Fibroblast of skin of abdomen (primary cell): ENCODE measurements at regions not wholly inside any gene's neighbourhood (a gene's known extent, or its start where the extent isn't known, plus 50 kb on each side); places are given as distances from the start of the nearest gene placed in this dataset.

Experiments
- DNase-seq: peaks from one replicate; pipeline ENCODE4 v3.0.0-alpha.2; 2013

DNA sequence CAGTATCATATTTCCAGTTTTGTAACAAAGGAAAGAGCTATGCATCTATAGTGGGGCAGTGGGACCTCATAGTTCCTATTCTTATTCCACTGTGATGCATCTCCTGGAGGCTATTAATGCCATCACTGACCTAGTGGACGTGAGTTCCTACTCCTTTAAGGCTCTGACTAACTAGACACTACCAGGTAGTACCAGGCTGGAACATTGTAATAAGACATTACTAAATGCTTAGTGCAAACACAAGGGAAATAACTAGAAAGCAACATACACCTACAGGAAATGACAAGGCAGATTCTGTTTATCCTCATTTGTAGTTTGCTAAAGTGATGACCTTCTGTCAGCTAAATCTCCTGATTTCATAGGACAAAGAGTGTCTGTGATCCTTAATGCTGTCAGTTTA is 192.5 kb downstream of the POSTN start:
- DNase-seq: no peak

DNA sequence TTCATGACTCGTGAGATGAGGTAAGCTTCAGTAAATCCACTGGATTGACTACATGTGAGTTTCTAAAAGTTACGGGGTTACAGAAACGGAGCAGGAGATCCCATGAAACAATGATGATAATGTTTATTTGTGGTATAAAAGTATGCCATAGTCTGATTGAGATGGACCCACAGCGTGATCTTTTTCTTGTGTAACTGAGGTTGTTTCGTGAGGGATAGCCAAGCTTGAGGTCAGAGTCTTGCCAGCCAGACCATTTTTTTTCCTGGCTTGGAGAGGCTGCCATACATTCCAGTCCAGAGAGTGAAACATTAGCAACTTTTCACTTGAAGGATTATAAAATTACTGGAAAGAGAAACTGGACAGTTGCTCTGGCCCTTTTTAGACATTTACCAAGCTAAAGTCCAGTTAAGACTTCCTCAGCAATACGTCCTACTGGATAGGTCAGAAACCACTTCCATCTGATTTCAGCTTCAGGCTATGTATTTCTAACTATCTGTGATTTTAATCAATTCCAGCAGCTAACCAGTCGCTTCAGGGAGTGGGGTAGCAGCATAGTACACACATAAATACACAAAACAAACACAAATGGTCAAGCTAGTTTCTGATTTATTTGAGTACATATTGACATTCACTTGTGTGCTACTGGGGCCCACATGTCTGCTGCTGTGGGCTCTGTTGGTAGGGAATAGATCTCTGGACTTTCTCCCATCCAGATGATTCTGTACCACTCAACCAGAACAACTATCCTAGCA is 194.6 kb downstream of the POSTN start:
- DNase-seq: peak; percentile 92

DNA sequence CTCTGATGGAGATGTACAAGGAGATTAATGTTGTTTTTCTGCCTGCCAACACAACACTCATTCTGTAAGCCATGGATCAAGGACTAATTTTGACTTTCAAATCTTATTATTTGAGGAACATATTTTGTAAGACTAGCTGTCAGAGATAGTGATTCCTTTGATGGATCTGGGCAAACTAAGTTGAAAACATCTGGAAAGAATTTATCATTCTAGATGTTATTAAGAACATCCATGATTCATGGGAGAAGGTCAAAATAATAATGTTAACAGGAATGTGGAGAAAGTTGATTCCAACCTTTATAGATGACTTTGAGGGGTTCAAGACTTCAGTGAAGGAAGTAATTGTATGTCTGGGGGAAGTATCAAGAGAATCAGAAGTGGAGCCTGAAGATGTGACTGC is 196.8 kb downstream of the POSTN start:
- no peak for DNase-seq

DNA sequence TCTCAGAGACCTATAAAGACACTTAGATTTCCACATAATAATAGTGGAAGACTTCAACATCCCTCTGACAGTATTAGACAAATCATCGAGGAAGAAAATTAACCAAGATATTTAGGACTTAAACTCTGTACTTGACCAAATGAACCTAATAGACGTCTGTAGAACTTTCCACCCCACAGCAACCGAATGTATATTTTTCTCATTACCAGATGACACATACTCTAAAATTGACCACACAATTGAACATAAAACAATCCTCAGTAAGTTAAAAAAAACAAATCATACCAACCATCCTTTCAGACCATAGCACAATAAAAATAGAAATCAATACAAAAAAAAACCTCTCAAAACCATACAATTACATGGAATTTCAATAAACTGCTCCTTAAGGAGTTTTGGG is 201.0 kb downstream of the POSTN start:
- DNase-seq: no peak

DNA sequence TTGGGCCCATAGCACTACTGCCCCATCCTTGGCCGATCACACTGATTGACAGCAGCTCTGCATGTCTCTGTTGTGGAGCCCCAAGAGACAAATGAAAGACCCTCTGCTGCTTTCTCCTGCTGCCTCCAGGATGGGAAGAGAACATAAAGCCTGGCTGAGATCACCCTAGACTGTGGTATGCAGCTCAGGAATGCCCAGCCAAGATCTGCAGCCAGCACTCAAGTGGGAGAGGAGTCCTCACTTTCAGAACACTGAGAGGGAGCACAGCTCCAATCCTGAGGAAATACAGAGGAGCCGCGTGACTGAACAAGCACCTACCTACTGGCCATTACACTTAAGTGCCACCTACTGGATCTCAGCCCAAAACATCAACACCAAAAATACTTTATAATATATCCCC is 203.0 kb downstream of the POSTN start:
- no peak for DNase-seq

DNA sequence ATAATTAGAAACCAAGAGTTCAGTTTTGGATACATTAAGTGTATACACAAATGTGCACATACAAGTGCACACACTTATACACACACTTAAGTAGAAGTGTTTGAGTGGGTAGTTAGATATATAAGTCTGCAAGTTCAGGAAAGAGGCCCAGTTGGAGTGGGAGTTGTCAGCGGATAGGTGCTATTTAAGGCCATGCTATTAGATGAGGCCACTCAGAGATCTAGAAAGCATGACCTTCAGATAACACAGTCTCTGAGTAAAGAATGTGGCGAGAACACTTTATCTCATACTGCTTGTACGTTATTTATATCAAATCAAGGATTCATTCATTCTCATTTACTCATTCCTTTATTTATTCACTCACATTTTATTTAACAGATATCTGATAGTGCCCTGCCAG is 206.2 kb downstream of the POSTN start:
- DNase-seq: no peak

DNA sequence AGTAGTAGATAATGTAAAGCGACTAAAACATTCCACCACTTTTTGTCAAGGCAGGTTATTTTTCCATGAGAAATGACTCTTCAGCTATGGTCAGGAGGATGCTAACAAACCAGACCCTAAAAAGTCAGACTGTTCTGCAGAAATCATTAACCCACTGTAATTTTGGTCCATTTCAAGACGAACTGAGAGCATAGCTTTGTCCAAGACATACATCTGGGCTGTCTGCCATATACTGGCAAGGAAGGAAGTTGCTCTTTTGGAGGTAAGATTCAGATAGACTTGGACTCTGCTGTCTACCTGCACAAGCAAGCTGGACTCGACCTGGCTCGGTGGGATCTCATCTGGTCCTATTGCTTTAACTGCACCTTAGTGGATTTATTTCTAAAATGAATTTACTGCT is 207.8 kb downstream of the POSTN start:
- DNase-seq: no peak

DNA sequence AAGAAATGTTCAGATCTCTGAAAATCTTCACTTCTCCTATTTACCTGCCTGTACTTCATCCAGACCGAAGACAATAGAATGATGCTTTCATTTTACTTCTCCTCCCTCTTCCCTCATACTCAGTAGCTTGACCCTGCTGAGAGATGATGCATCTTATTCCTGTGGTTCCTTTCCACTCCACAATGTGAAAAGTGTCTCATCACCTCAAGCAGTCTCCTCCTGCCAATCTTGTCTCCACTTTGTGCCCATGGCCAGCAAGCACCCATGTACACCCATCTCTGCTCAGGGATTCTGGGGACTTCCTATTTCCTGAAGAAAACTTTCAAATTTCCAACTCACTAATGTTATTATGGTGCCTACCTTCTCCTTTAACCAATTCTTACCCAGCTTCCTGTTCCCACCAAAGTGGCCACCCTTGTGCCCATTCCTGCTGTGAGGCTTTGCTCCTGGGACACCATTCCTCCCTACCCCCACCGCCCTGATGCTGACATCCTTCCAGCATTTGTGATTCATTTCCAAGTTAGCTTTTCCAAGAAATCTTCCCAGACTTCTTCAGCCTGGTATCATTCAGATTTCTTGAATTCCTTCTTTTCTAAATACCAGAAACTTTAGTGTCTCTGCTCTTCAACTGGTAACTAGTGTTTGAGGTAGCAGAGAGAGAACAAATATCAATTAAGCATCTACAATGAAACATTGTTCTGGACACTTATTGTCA is 212.5 kb downstream of the POSTN start:
- peak; percentile 80 for DNase-seq

DNA sequence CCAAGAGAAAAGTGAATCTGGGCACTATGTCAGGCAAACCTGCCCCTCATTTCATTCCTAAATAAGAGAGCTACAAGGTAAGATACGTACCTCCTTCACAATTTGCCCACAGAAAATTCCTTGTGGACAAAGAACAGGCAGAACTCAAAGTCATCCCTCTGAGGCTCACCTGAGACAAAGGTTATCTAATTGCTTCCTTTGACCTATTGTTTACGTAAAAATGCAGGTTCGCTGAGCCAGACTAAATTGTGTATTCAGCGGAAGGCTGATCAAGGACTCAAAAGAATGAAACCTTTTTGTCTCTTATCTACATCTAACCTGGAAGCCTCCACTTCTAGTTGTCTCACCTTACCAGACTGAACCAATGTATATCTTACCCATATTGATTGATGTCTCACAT is 213.3 kb downstream of the POSTN start:
- no peak for DNase-seq

DNA sequence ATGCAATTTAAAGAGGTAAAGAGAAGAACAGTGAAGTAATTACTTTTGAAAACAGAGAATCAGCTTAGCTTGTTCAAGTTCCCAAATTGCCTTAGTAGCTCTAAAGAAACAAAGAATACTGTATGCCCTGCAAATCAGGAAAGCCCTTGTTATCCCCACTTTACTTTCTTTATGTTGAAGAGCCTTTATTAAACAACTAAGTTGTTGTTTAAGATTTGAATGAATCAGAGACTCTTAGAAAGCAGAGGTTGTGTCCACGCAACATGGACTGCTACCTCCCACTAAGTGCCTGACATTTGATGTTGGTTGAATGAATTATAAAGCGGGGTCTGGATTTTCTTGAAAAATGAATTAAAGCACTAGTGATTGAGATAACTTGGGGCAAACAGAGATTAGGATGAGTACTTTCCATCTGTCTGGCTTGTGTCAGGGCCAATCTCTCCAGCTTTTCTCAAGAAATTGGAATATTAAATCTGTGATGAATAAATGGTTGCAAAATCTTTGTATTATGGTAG is 214.7 kb downstream of the POSTN start:
- no peak for DNase-seq

DNA sequence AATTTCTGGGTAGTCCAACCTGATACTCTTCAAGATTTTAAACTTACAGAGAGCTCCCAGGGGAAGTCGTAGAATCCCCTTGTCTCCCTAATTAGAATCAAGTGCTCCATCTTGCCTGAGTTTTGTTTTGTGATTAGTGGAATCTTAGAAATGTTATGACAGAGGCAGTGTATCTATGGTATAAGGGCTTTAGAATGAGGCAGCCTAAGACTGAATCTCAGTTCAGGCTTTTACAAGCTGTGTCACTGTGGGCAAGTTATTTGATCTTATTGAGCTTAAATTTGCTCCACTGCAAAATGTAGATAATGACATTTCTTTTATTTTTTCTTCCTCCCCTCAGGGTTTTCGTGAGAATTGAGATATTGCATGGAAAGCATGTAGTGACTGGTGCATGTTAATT is 215.5 kb downstream of the POSTN start:
- DNase-seq: peak; percentile 51

DNA sequence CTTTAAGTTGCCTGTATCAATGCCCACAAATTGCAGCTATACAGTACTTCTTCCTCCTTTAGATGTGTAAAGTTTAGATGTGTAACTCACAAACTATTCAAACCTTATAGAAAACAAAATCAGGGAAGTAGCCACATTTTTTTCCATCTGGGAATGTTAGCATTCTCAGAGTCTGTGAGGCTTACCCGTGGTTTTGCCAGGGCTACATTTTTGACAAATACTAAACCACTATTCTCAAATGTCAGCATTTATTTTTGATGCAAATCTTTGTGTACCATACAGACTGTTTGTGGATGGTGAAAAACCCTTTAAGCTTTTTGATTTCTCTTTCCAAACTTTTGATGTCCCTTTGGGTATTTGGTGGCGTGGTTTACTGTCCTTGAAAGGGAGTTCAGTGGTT is 216.4 kb downstream of the POSTN start:
- peak; percentile 66 for DNase-seq

DNA sequence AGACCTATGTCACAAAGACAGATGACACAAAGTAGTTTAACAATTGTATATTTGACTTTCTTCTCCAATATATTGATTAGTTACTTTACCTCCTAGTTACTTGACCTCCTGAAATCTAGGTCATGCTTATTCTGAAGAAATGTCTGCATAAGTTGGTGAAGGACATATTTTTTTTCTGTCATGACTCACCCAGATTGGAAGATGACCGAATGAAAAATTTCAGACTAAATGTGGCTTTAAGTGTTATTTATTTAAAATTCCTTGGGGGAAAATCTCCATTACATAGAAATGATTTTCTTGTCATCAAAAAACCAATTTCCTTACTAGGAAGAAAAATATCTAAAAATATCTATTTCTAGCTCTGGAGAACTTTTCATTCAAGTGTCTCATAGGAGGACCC is 217.1 kb downstream of the POSTN start:
- no peak for DNase-seq

DNA sequence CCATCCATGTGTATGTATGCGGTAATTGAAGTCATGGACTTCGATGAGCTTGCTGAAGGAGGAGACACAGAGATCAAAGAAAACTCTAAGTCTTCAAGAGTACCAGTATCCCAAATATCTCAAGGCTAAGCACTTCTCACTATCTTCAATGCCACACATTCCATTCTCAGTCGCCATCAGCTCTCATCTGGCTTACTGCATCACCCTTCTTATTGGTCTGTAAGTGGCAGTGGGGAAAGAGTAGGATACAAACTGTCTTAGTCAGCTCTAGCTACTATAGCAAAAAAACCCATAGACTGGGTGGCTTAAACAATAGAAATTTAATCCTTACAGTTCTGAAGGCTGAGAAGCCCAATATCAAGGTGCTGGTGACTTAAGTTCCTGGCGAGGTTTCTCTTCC is 218.7 kb downstream of the POSTN start:
- DNase-seq: no peak

DNA sequence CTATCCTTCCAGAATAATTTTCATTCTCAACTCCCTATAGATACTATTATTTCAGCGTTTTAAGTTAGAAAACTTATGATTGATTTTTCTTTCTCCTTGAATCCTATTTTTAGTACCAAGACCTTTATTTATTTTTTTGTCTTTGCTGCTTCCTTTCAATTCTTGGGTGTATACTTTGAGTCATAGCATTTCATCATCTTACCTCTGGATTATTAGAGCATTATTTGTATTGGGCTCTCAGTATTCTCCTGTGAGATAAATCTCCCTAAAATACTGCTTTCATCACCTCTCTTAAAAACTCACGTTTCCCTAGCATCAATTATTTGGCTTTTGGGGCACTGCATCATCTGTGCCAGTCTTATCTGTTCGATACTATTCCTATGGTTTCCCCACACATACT is 222.8 kb downstream of the POSTN start:
- no peak for DNase-seq

DNA sequence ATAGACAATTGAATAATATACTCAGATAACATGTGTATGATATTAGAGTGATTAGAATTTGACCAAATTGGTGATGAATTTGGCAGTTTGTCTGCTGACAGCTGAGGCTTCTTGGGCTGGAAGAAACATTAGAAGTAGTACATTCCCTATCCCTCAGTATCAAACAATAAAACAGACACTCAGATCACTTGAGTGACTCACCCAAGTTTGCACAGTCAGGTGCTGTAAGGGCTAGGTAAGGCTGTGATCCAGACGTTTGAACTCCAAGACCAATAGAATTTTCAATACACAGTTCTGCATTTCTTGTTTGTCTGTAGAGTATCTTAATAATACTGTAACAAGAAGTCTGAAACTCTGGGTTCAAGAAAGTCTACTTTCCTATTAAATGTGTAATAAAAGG is 223.5 kb downstream of the POSTN start:
- no peak for DNase-seq

DNA sequence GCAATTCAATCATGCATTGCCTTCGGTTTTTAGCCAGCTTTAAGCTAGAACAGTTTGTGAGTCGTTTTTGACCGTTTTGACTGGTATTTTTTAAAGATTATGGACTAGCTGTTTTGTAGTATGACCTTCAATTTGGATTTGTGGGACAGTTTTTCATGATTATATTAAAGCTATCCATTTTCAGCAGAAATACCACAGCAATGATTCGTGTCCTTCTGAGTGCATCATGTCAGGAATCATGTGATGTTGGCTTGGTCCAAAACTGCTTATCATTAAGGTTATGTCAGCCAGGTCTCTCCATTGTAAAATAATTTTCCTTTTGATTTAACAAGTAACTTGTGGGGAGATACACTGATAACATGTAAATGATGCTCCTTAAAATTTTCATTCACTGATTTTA is 229.0 kb downstream of the POSTN start:
- peak; percentile 68 for DNase-seq

DNA sequence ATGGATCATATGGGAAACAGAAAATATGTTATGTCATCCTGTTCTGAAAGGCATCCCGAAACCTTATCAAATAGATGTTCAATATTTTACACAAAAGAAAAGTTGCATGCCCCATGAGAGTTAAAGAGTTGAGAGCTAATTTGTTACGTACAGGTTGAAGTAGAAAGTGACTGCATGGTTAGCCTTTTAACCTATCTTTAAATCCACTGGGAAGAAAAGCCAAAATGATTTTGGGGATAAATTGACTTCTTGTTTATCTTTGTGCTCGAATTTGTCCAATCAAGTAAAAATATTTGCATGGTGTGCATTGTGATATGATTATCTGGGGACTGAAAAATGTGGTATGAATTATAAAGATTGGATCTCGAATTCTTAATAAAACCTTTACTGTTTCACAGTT is 230.1 kb downstream of the POSTN start:
- no peak for DNase-seq

DNA sequence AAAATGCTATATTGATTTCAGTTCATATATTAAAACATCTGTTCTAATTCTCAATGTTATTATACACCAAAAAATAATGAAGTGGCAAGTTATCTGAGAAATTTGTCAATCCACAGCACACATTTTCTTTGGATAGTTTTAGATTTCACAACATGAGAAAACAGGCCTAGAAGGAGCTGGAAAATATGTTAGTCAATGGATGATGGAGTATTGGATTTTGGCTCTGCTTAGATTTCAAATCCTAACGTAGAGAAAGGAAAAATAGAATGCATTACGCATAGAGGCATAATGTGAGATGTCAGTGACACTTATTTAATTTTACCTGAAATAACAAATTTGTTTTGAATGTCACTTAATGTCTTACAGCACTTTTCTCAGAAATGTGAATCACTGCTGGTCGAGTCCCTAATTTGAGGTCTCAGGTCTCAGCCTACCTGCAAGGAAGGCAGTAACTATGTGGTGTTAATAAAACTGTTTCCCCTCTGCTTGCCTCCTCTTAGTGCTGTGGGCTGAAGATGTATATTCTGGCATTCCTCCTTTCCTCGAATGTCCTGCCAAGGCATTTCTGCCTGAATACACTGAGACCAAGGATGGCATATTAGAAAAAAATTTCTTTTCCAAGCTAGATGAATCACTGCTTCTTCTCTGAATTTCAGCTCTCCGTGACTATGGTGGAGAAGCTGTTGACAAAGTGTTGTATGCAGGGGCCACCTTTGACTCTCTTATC is 232.4 kb downstream of the POSTN start:
- DNase-seq: no peak

DNA sequence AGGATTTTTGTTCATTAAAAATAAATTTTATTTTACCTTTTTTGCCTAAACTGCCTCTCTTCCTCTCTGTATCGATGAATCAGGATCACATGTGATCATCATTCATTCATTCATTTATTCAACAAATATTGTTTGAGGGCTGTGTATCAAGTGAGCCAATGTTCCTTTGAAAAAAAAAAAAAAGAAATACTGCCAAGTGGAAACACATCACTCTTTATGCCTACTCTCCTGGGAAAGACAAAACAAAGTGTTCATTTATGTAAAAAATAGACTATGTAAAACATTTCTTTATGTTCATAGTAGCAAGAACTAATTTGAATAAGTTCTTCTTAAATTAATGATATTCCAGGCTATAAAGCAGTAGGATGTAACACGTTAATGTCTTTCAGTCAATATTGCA is 233.1 kb downstream of the POSTN start:
- no peak for DNase-seq

DNA sequence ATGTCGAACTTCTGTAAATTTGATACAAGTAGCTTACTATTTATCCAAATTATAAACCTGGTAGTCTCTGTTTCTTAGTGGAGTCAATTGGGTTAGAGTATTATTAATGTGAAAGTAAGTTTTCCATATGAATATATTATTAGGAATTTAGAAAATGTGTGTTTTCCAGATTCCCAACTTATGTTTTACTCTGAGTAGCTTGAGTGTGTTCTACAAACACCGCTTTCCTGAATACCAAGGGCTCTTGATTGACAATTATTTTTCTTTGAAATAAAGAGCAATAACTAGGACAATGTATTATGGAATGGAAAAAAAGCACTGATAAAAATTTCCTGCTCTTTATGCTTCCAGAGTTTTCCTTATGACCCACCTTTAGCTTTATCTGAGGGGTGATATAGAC is 233.6 kb downstream of the POSTN start:
- DNase-seq: peak; percentile 24

DNA sequence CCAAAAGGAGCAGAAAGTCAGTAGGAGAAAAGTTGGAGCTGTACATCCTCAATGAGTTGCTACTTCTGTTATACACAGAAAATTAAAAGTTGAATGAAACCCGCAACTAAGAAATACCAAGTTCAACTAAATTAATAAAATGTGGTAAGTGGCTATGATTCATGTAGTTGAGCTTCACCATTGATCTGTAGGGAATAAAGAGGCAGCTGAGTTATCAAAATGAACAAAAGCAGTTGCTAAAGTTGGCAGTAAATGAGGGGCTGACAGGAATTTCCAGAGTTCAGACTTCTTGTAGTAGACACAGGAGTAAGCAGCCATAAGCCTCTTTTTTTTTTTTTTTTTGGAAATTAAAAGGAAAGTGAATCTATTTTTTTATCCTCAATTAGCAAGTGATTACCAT is 234.6 kb downstream of the POSTN start:
- DNase-seq: peak; percentile 76

DNA sequence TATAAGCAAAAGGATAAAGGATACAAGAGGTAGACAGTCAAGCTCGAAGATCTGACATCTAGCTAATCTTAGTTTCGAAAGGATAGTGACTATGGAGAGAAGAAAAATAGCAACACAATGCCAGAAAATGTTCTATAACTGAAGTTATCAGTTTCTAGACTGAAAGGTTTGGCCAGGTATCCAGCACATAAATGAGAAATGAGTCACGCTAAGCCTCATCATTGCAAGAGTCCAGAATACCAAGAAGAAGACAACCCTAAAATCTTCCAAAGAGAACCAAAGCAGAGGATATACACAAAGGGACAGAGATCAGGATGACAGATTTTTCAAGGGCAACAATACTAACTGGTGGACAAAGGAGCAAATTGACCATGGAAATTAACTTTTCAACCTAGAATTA is 237.0 kb downstream of the POSTN start:
- DNase-seq: no peak

DNA sequence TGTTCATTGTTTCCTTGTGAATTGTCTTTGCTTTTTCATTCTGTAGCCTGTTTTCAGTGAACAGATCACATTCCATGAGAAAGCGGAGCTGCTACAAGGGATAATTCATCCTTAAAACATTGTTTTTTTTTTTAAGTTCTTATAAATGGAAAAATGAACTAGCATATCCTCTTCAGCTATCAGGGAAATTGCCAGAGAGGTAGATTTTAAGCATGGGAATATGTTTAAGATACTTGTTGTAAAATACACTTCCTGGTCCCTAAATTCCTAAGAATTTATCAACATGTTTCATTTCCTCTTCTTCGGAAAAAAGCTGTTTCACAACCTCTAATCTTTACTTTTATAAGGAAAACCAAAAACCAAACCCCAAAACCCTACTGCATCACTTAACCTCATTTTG is 238.0 kb downstream of the POSTN start:
- DNase-seq: peak; percentile 34
